Urinary bladder (tissue), 3 donors: ENCODE measurements at regions not wholly inside any gene's neighbourhood (a gene's known extent, or its start where the extent isn't known, plus 50 kb on each side); places are given as distances from the start of the nearest gene placed in this dataset.

Source experiments
- DNase-seq: peaks from one replicate; pipeline ENCODE4 v3.0.0-alpha.2; 2015; ENCODE audit errors: extremely low spot score
- H3K27ac ChIP-seq: one replicate; pipeline ENCODE4 v1.5.1; 2013; ENCODE audit warnings: low read depth, mild to moderate bottlenecking, moderate library complexity
- H3K36me3 ChIP-seq: one replicate; pipeline ENCODE4 v1.6.1; 2013; ENCODE audit warnings: mild to moderate bottlenecking, moderate library complexity; ENCODE audit not compliant: insufficient read depth
- H3K4me1 ChIP-seq: one replicate; pipeline ENCODE4 v1.6.1; 2013; ENCODE audit warnings: mild to moderate bottlenecking, moderate library complexity; ENCODE audit not compliant: insufficient read depth
- H3K4me3 ChIP-seq: one replicate; pipeline ENCODE4 v1.5.1; 2013; ENCODE audit warnings: low read depth, low read length
- WGBS: extraction: QIAGEN DNeasy Blood & Tissue Kit; methylation state at CpG from one replicate; pipeline ENCODE4 v1.1.7; 2013; 5-methylcytosine and 5-hydroxymethylcytosine counted together
- donor health status: healthy with polysubstance abuse.
- donor health status: healthy.

GRCh38 chr2:65791404-65791975 is 359.1 kb upstream of the SPRED2 start:
- H3K4me3 ChIP-seq: no peak overlapping the region
- WGBS: 79% methylated on average over 9 of the region's 9 CpGs
- no peaks in the 10 kb centered on the region for H3K4me1 ChIP-seq
- H3K27ac ChIP-seq: no peak overlapping the region
- DNase-seq: no peak
- no peaks in the 10 kb centered on the region for H3K36me3 ChIP-seq

DNA sequence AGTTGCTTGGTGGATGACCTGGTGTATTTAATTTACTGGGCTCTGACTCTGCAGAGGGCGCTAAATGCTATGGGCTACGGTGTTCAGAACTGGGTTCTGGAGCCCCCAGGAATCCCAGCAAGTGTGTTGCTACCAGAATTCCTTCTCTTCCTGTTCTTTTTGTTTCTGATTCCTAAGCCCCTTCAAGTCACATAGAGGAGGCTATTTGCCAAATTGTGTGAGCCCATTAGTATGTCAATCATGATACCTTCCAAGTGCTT is 358.2 kb upstream of the SPRED2 start:
- no peaks in the 10 kb centered on the region for H3K4me1 ChIP-seq
- 62% methylated on average over 2 of the region's 2 CpGs for WGBS
- no peak for DNase-seq
- no peak overlapping the region for H3K27ac ChIP-seq
- H3K4me3 ChIP-seq: no peak overlapping the region
- no peaks in the 10 kb centered on the region for H3K36me3 ChIP-seq

DNA sequence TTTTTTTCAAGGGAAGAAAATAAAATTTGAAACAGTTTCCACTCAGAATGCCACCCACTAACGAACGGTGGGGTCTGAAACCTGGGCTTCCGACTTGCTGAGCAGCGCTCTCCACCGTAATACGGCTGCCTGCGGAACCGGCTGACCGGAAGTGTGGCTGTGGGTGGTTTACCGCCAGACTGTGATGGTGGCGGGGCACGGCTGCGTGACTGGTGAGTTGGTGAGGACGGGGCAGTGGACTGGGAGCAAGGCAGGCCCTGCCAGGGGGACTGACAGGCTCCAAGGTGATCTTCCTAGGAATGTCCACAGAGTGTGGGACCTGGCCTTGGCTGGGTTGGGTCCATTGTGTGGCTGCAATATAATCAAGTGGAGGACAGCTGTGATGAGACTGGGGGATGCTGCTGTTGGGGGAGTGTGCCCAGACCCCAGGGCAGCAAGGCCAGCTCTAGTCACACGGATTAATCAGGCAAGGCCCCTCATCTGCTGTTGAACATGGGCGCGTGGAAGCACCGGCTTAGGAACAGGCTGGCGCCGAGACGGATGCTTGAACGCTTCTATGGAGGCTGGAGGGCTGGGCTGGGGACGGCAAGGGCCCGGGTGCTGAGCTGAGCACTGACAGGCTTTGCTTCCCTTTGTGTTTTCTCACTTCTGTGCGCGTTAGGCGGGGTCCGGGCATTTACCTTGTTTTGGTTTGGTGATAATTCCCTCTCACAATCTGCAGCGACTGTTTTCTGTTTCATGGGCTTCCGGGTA is 357.7 kb upstream of the SPRED2 start:
- no peak for DNase-seq
- no peak overlapping the region for H3K27ac ChIP-seq
- H3K4me1 ChIP-seq: no peaks in the 10 kb centered on the region
- WGBS: 90% methylated on average over 30 of the region's 30 CpGs
- no peaks in the 10 kb centered on the region for H3K36me3 ChIP-seq
- no peak overlapping the region for H3K4me3 ChIP-seq

- no peaks in the 10 kb centered on the region for H3K36me3 ChIP-seq
- no peak for DNase-seq
- H3K4me1 ChIP-seq: no peaks in the 10 kb centered on the region
- WGBS: 62% methylated on average over 5 of the region's 5 CpGs
- H3K4me3 ChIP-seq: no peak overlapping the region
- H3K27ac ChIP-seq: no peak overlapping the region
Observed at GRCh38 chr2:65788556-65788955, 356.2 kb upstream of the SPRED2 start.

GRCh38 chr2:65786765-65787164 is 354.4 kb upstream of the SPRED2 start:
- Histone ChIP-seq H3K27ac (no peak overlapping the region), H3K4me3 (no peak overlapping the region), H3K4me1 (no peaks in the 10 kb centered on the region), H3K36me3 (no peaks in the 10 kb centered on the region)
- DNase-seq: no peak
- WGBS: 35% methylated on average over 1 of the region's 1 CpG

GRCh38 chr2:65786007-65786717 is 353.8 kb upstream of the SPRED2 start:
- Histone ChIP-seq H3K27ac (no peak overlapping the region), H3K4me3 (no peak overlapping the region), H3K36me3 (no peaks in the 10 kb centered on the region), H3K4me1 (no peaks in the 10 kb centered on the region)
- no peak for DNase-seq
- 55% methylated on average over 2 of the region's 2 CpGs for WGBS

DNA sequence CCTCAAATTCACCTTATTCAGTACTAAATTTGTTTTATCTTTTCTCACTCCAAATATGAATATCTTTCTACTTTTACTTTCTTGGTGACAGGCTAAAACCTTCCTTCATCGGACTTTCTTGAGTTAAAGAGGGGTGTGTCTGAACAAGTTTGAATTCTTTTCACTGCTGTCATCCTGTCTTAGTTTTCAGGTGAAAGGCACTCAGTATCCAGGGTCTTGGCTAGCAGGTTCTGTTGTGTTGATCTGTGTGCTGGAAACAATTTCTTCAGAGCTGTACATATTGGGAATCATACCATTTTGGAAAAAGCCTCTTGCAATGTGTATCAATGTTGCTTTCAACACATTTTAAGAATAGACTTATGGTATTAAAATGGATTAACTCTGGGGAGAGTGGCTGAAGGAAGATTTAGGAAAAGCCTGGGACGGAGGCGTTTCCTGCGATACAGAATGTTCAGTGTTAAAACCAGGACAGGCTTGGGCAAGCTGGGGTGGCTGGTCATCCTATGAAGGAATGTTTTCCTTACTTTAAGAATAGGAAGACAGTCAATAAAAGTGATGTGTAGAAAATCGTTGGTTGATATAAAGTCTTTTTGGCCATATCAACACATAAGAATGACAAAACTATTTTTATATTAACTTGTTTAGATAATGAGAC is 350.7 kb upstream of the SPRED2 start:
- WGBS: 68% methylated on average over 5 of the region's 5 CpGs

GRCh38 chr2:65782186-65782585 is 349.8 kb upstream of the SPRED2 start:
- Histone ChIP-seq H3K36me3 (no peaks in the 10 kb centered on the region), H3K4me1 (no peaks in the 10 kb centered on the region), H3K4me3 (no peak overlapping the region), H3K27ac (no peak overlapping the region)
- 82% methylated on average over 1 of the region's 1 CpG for WGBS
- no peak for DNase-seq

More for the DNA sequence above, 350.7 kb upstream of the SPRED2 start:
- Histone ChIP-seq H3K27ac (no peak overlapping the region), H3K4me1 (no peaks in the 10 kb centered on the region), H3K4me3 (no peak overlapping the region), H3K36me3 (no peaks in the 10 kb centered on the region)
- no peak for DNase-seq

- H3K27ac ChIP-seq: no peak overlapping the region
- no peak overlapping the region for H3K4me3 ChIP-seq
- DNase-seq: no peak
- H3K4me1 ChIP-seq: no peaks in the 10 kb centered on the region
- no peaks in the 10 kb centered on the region for H3K36me3 ChIP-seq
Observed at GRCh38 chr2:65781756-65782155, 349.4 kb upstream of the SPRED2 start.

- WGBS: 81% methylated on average over 1 of the region's 1 CpG
- H3K4me3 ChIP-seq: no peak overlapping the region
- no peaks in the 10 kb centered on the region for H3K36me3 ChIP-seq
- no peaks in the 10 kb centered on the region for H3K4me1 ChIP-seq
- no peak for DNase-seq
- no peak overlapping the region for H3K27ac ChIP-seq
Observed at GRCh38 chr2:65779021-65779420, 346.6 kb upstream of the SPRED2 start.

DNA sequence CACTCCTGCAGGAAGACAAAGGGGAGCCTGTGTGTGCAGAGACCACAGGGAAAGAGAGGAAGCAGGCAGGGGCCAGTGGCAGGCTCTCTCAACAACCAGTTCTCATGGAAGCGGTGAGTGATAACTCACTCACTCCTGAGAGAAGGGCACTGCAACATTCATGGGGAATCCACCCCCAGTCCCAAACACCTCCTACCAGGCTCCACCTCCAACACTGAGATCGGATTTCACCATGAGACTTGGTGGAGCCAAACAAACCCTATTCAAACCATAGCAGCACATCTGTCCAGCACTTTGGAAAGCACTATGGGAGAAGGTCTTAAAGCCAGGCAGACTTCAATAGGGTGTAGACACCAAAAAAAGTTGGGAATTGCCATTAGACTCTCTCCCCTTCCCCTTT is 345.7 kb upstream of the SPRED2 start:
- WGBS: 92% methylated on average over 2 of the region's 2 CpGs
- DNase-seq: no peak
- H3K4me1 ChIP-seq: no peaks in the 10 kb centered on the region
- no peaks in the 10 kb centered on the region for H3K36me3 ChIP-seq
- no peak overlapping the region for H3K27ac ChIP-seq
- H3K4me3 ChIP-seq: no peak overlapping the region

GRCh38 chr2:65775839-65776238 is 343.4 kb upstream of the SPRED2 start:
- Histone ChIP-seq H3K36me3 (no peaks in the 10 kb centered on the region), H3K4me1 (no peaks in the 10 kb centered on the region), H3K4me3 (no peak overlapping the region), H3K27ac (no peak overlapping the region)
- peak; percentile 39 for DNase-seq
- whole genome bisulfite sequencing: 78% methylated on average over 2 of the region's 2 CpGs

- Histone ChIP-seq H3K36me3 (no peaks in the 10 kb centered on the region), H3K4me3 (no peak overlapping the region), H3K4me1 (no peaks in the 10 kb centered on the region), H3K27ac (no peak overlapping the region)
- DNase-seq: no peak
- WGBS: 89% methylated on average over 4 of the region's 4 CpGs
Observed at GRCh38 chr2:65767946-65768345, 335.5 kb upstream of the SPRED2 start.

DNA sequence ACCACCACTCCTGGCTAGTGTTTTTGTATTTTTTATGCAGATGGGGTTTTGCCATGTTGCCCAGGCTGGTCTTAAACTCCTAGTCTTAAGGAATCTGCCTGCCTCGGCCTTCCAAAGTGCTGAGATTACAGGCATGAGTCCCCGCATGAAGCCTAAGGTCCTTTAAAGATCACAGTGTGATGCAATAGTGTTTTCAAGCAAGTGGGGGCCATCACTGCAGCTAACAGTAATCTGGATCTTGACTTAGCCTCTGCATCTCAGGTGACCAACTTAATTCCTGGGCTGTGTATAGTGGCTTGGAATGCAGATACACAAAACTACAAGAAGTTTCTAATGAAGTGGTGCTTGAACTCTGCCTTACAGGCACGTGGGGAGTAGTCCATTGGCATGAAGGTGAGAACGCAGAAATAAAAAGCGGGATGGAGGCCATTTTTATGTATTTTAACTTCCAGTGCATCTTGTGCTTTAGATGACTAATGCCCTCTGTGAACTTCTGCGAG is 334.4 kb upstream of the SPRED2 start:
- WGBS: 87% methylated on average over 6 of the region's 6 CpGs
- no peak for DNase-seq
- H3K36me3 ChIP-seq: no peaks in the 10 kb centered on the region
- no peaks in the 10 kb centered on the region for H3K4me1 ChIP-seq
- no peak overlapping the region for H3K4me3 ChIP-seq
- H3K27ac ChIP-seq: no peak overlapping the region
